ENCODE measurements at regions not wholly inside any gene's neighbourhood (a gene's known extent, or its start where the extent isn't known, plus 50 kb on each side); places are given as distances from the start of the nearest gene placed in this dataset.
"Not testable (repeated sequence)": the region's sequence is repeated elsewhere in the genome, so short reads cannot be mapped to it uniquely, and the experiment has no call there.

- ATAC-seq (peak; percentile 64 to 73), DNase-seq (no peak)
- no peak overlapping the region for H3K27ac ChIP-seq (ENCODE audit: low read length)
- 31% methylated on average over 7 of the region's 7 CpGs for WGBS
- no peaks in the 10 kb centered on the region for H3K27me3 ChIP-seq (ENCODE audit: control insufficient read depth, insufficient read depth)
- H3K4me3 ChIP-seq (ENCODE audit: low read length): peak overlapping the region; percentile 28
- no peaks in the 10 kb centered on the region for H3K9me3 ChIP-seq (ENCODE audit: control insufficient read depth, low read length)
- intact Hi-C loops (cut with DNase I): no loop called here
- no peaks in the 10 kb centered on the region for H3K4me1 ChIP-seq (ENCODE audit: control insufficient read depth, insufficient read depth, low read length)
Observed at GRCh38 chr7:109549471-109550193, 980.0 kb downstream of the DNAJB9 start.

DNA sequence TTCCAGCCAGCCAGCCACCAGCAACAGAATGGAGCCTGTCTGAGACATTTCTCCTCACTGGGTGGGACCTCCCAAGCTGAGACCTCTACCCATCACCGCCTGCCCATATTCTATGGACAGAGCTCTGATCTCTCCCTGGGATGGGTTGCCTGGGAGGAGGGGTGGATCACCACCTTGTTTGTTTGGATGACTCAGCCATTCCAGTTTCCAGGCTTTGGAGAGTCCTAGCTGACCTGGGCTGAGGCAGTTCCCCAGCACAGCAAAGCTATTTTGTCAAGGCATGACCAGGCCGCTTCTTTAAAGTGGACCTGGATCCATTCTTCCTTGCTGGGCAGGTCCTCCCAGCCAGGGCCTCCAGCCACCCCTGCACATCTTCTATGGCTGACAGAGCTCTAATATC, 982.3 kb downstream of the DNAJB9 start:
- Histone ChIP-seq H3K9me3 (ENCODE audit: control insufficient read depth, low read length) (no peaks in the 10 kb centered on the region), H3K27ac (ENCODE audit: low read length) (no peak overlapping the region), H3K4me3 (ENCODE audit: low read length) (no peak overlapping the region), H3K27me3 (ENCODE audit: control insufficient read depth, insufficient read depth) (no peaks in the 10 kb centered on the region), H3K4me1 (ENCODE audit: control insufficient read depth, insufficient read depth, low read length) (no peaks in the 10 kb centered on the region)
- intact Hi-C loops (cut with DNase I): no loop called here
- no peak for DNase-seq
- ATAC-seq: no peak
- 94% methylated on average over 2 of the region's 2 CpGs for WGBS

GRCh38 chr7:109577265-109577664, 1007.6 kb downstream of the DNAJB9 start:
- no peaks in the 10 kb centered on the region for H3K27me3 ChIP-seq (ENCODE audit: control insufficient read depth, insufficient read depth)
- WGBS: 68% methylated on average over 4 of the region's 4 CpGs
- DNase-seq (no peak), ATAC-seq (no peak)
- no peaks in the 10 kb centered on the region for H3K9me3 ChIP-seq (ENCODE audit: control insufficient read depth, low read length)
- no peak overlapping the region for H3K4me3 ChIP-seq (ENCODE audit: low read length)
- no peaks in the 10 kb centered on the region for H3K4me1 ChIP-seq (ENCODE audit: control insufficient read depth, insufficient read depth, low read length)
- no peak overlapping the region for H3K27ac ChIP-seq (ENCODE audit: low read length)
- intact Hi-C loops (cut with DNase I): no loop called here

- Histone ChIP-seq H3K27me3 (ENCODE audit: control insufficient read depth, insufficient read depth) (no peaks in the 10 kb centered on the region), H3K4me1 (ENCODE audit: control insufficient read depth, insufficient read depth, low read length) (no peaks in the 10 kb centered on the region), H3K9me3 (ENCODE audit: control insufficient read depth, low read length) (no peaks in the 10 kb centered on the region), H3K27ac (ENCODE audit: low read length) (no peak overlapping the region), H3K4me3 (ENCODE audit: low read length) (no peak overlapping the region)
- intact Hi-C loops (cut with DNase I): no loop called here
- 68% methylated on average over 4 of the region's 4 CpGs for WGBS
- ATAC-seq (no peak), DNase-seq (no peak)
Observed at GRCh38 chr7:109579901-109580300, 1010.2 kb downstream of the DNAJB9 start.

- intact Hi-C loops (cut with DNase I): no loop called here
- no peaks in the 10 kb centered on the region for H3K4me1 ChIP-seq (ENCODE audit: control insufficient read depth, insufficient read depth, low read length)
Observed at GRCh38 chr7:109582211-109582610, 1012.5 kb downstream of the DNAJB9 start.

GRCh38 chr7:109596948-109597347, 1027.3 kb downstream of the DNAJB9 start:
- 80% methylated on average over 9 of the region's 9 CpGs for whole genome bisulfite sequencing

More at GRCh38 chr7:109582211-109582610, 1012.5 kb downstream of the DNAJB9 start:
- Histone ChIP-seq H3K4me3 (ENCODE audit: low read length) (no peak overlapping the region), H3K9me3 (ENCODE audit: control insufficient read depth, low read length) (no peaks in the 10 kb centered on the region), H3K27ac (ENCODE audit: low read length) (no peak overlapping the region), H3K27me3 (ENCODE audit: control insufficient read depth, insufficient read depth) (no peaks in the 10 kb centered on the region)
- no peak for DNase-seq
- ATAC-seq: no peak

GRCh38 chr7:109611656-109612055, 1042.0 kb downstream of the DNAJB9 start:
- DNase-seq (no peak), ATAC-seq (no peak)
- H3K27ac ChIP-seq (ENCODE audit: low read length): no peak overlapping the region
- H3K4me3 ChIP-seq (ENCODE audit: low read length): no peak overlapping the region
- H3K27me3 ChIP-seq (ENCODE audit: control insufficient read depth, insufficient read depth): no peaks in the 10 kb centered on the region
- no peaks in the 10 kb centered on the region for H3K9me3 ChIP-seq (ENCODE audit: control insufficient read depth, low read length)
- intact Hi-C loops (cut with DNase I): no loop called here
- WGBS: 93% methylated on average over 1 of the region's 1 CpG
- H3K4me1 ChIP-seq (ENCODE audit: control insufficient read depth, insufficient read depth, low read length): no peaks in the 10 kb centered on the region

More at GRCh38 chr7:109596948-109597347, 1027.3 kb downstream of the DNAJB9 start:
- intact Hi-C loops (cut with DNase I); H3K27ac ChIP-seq (ENCODE audit: low read length); H3K27me3 ChIP-seq (ENCODE audit: control insufficient read depth, insufficient read depth); DNase-seq; H3K4me1 ChIP-seq (ENCODE audit: control insufficient read depth, insufficient read depth, low read length); ATAC-seq; H3K9me3 ChIP-seq (ENCODE audit: control insufficient read depth, low read length); H3K4me3 ChIP-seq (ENCODE audit: low read length): not testable (repeated sequence)

GRCh38 chr7:109616551-109617069, 1046.9 kb downstream of the DNAJB9 start:
- Histone ChIP-seq H3K9me3 (ENCODE audit: control insufficient read depth, low read length) (no peaks in the 10 kb centered on the region), H3K4me1 (ENCODE audit: control insufficient read depth, insufficient read depth, low read length) (no peaks in the 10 kb centered on the region), H3K27me3 (ENCODE audit: control insufficient read depth, insufficient read depth) (no peaks in the 10 kb centered on the region), H3K27ac (ENCODE audit: low read length) (no peak overlapping the region), H3K4me3 (ENCODE audit: low read length) (no peak overlapping the region)
- intact Hi-C loops (cut with DNase I): no loop called here
- DNase-seq: no peak
- WGBS: 96% methylated on average over 3 of the region's 3 CpGs
- ATAC-seq: no peak

DNA sequence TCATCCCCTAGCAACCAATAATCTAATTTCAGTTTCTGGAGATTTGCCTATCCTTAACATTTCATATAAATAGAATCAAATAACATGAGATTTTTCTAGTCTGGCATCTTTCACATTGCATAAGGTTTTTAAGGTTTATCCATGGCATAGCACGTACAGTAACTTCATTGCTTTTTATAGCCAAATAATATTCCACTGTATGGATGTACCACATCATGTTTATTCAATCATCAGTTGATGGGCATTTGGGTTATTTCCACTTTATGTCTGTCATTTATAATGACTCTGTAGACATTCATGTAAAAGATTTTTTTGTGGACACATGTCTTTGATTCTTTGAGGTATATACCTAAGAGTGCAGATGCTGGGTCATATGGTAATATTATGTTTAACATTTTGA, 1052.6 kb downstream of the DNAJB9 start:
- Histone ChIP-seq H3K4me3 (ENCODE audit: low read length) (no peak overlapping the region), H3K4me1 (ENCODE audit: control insufficient read depth, insufficient read depth, low read length) (no peaks in the 10 kb centered on the region), H3K27me3 (ENCODE audit: control insufficient read depth, insufficient read depth) (no peaks in the 10 kb centered on the region), H3K9me3 (ENCODE audit: control insufficient read depth, low read length) (no peaks in the 10 kb centered on the region), H3K27ac (ENCODE audit: low read length) (no peak overlapping the region)
- WGBS: 89% methylated on average over 1 of the region's 1 CpG
- DNase-seq (no peak), ATAC-seq (no peak)
- intact Hi-C loops (cut with DNase I): no loop called here

- DNase-seq; H3K27me3 ChIP-seq (ENCODE audit: control insufficient read depth, insufficient read depth); intact Hi-C loops (cut with DNase I); H3K9me3 ChIP-seq (ENCODE audit: control insufficient read depth, low read length); H3K4me1 ChIP-seq (ENCODE audit: control insufficient read depth, insufficient read depth, low read length); ATAC-seq; H3K4me3 ChIP-seq (ENCODE audit: low read length); H3K27ac ChIP-seq (ENCODE audit: low read length): not testable (repeated sequence)
- 78% methylated on average over 8 of the region's 8 CpGs for WGBS
Observed at GRCh38 chr7:109632890-109633289, 1063.2 kb downstream of the DNAJB9 start.

- 50% methylated on average over 3 of the region's 3 CpGs for WGBS
- no peaks in the 10 kb centered on the region for H3K4me1 ChIP-seq (ENCODE audit: control insufficient read depth, insufficient read depth, low read length)
- ATAC-seq (peak in 1 of 2 donors; percentile 69), DNase-seq (no peak)
- H3K4me3 ChIP-seq (ENCODE audit: low read length): no peak overlapping the region
- H3K27me3 ChIP-seq (ENCODE audit: control insufficient read depth, insufficient read depth): no peaks in the 10 kb centered on the region
- H3K9me3 ChIP-seq (ENCODE audit: control insufficient read depth, low read length): no peaks in the 10 kb centered on the region
- intact Hi-C loops (cut with DNase I): no loop called here
- no peak overlapping the region for H3K27ac ChIP-seq (ENCODE audit: low read length)
Observed at GRCh38 chr7:109635374-109635773, 1065.7 kb downstream of the DNAJB9 start.
